Stomach (tissue), 4 donors: ENCODE measurements at regions not wholly inside any gene's neighbourhood (a gene's known extent, or its start where the extent isn't known, plus 50 kb on each side); places are given as distances from the start of the nearest gene placed in this dataset.

Experiments
- CTCF ChIP-seq, 7 experiments: fragments of 450-650 bp in 4 of 7; fragments of 200-600 bp in 3 of 7; sonication (generic) in 3 of 7; IDR thresholded peaks; one replicate each; pipeline ENCODE4 v1.5.1; 2016 to 2019; ENCODE audit warnings: antibody characterized with exemption in 7 of 7, control low read depth in 2 of 7, mild to moderate bottlenecking in 1 of 7
- POLR2AphosphoS5 ChIP-seq, 3 donors: sonication (generic); formaldehyde crosslinking; IDR thresholded peaks; one replicate each; pipeline ENCODE4 v1.6.1; 2016; ENCODE audit warnings: antibody characterized with exemption in 3 of 3

GRCh38 chr12:42807251-42807650 lies 217.7 kb upstream of the PRICKLE1 start:
- TF ChIP-seq CTCF (IDR thresholded peaks at IDR 0.05): no peak
- TF ChIP-seq POLR2AphosphoS5 (IDR thresholded peaks at IDR 0.05): no peak
